Embryonic facial prominence (tissue), 1 donor: ENCODE measurements at regions not wholly inside any gene's neighbourhood (a gene's known extent, or its start where the extent isn't known, plus 50 kb on each side); places are given as distances from the start of the nearest gene placed in this dataset.
"Not testable (repeated sequence)": the region's sequence is repeated elsewhere in the genome, so short reads cannot be mapped to it uniquely, and the experiment has no call there.

Experiments
- DNase-seq: peaks from one replicate; pipeline ENCODE4 v3.0.0-alpha.2; 2016; ENCODE audit errors: extremely low spot score

DNA sequence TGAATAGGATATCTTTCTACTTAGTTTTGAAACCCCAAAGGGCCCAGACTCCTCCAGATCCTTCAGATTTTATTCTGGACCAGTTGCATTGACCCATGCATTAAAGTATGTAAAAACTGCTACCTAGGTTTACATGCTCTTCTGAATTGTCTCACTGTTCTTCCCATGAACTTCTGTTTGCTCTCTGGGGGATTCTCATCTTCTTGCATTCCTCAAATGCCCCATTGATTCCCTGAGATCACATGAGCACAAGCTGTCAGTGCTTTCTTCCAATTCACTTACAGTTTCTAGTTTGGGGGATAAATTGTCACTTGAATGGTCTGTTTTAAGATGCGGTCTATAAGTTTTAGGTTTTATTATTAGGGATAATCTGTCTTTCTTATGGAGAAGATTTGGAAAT, 188.9 kb upstream of the KIF2B start:
- no peak for DNase-seq

DNA sequence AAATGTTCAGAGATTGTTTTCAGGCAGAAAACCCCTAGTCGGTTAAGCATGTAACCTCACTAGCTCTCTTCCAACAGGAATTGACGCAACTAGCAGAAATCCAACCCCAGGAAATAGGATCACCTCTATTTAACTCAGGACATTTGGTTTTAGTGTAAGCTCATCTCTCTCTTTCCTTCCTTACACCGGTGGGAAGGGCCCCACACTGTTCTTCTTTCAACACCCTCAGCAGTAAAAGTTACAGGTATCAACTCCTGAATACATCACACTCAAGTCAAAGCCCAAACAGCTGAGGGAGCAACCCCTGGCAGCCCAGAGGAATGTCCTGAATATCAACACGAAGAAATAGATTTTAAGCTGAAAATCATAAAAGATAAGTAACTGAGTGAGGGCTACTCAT, 191.2 kb upstream of the KIF2B start:
- no peak for DNase-seq

DNA sequence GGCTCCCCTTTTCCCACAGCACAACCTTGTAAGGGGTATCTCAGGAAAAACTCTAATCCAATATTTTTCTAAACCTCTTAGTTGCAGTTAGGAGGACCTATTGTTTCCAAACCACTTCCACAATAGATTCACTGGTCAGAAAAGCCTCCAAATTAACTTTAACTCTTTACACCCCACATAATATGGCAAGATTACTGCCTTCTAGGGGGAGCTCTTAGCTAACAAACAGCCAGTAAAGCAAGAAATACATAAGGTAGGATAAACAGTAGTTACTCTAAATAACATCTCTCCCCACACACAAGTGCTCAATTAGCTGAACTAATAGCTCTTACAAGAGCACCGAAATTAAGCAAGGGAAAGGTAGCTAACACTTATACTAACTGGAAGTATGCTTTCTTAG, 192.1 kb upstream of the KIF2B start:
- no peak for DNase-seq

DNA sequence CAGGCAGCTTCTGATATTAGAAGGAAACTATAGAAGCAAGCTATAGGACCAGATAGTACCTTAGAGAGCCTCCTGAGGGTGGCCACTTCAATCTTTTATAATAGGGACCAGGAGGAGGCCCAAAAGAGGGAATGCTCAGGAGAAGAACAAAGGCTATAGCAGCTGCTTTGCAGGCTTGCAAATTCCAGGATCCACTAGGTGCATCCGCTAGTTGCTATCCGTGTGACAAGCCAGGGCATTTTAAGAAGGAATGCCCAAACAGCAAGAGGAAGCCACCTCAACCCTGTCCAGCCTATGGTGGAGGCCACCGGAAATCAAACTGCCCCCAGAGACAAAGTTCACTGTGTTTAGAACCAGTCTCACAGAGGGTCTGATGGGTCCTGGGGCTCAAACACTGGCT, 192.6 kb upstream of the KIF2B start:
- DNase-seq: no peak

DNA sequence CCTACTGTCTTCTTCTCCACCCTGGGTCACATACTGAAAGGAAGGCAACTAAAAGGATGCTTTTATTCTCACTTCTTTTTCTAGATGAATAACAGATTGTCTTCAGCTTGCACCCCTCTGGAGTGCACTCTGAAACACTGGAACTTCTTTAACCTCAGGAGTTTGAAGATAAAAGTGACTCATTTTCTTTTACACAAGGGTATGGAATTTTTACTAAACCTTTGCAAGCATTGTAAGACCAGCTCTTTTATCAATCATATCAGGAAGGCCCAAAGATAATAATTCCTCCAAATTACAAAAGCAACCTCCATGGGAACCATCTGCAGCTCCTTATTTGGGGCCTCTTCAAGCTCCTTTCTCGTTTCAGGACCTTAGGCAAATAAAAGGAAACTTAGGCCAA, 193.5 kb upstream of the KIF2B start:
- no peak for DNase-seq

DNA sequence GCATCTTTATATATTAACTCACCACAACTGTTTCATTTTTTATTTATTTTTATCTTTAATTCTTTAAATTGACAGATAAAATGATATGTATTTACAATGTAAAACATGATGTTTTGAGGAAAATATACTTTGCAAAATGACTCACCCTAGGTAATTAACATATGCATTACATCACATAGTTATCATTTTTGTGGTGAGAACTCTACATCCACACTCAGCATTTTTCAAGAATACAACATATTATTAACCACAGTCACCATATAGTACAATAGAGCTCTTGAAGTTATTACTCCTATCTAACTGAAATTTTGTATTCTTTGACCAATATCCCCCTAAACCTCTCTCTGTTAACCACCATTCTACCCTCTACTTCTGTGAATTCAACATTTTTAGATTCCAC, 194.7 kb upstream of the KIF2B start:
- no peak for DNase-seq

DNA sequence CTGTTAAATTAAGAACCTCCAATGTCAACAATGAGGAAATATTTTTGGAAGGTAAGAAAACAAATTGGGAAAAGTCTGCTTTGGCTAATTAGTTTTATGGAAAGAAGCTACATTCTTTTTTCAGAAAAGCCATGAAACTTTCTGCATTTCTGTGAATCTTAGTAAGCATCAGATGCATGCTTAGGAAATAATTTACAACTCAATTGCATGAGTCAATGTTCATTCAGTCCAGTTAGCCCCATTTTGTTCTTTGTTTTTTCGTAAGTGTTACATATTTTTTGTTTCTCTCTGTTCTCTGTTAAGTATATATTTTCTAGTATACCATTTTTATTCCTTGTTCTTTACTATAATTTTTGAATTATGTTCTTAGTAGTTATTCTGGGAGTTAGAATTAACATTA, 195.2 kb upstream of the KIF2B start:
- no peak for DNase-seq

DNA sequence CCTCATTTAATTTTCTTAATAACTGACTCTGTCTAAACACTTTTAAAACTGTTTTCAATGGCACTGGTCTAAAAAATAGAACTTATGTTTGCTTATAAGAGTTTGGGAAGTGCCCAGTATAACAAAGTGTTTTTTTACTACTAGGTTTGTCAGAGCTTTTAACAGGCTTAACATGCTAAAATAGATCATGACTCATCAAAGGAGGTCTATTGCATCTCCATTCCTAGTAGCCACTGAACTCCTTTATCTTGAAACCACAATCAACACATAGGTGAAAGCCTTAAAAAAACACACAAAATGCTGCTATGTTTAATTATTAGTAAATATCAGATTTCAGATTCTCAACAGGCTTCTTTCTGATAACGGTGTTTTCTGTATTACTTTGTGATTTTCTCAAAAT, 196.4 kb upstream of the KIF2B start:
- DNase-seq: no peak

DNA sequence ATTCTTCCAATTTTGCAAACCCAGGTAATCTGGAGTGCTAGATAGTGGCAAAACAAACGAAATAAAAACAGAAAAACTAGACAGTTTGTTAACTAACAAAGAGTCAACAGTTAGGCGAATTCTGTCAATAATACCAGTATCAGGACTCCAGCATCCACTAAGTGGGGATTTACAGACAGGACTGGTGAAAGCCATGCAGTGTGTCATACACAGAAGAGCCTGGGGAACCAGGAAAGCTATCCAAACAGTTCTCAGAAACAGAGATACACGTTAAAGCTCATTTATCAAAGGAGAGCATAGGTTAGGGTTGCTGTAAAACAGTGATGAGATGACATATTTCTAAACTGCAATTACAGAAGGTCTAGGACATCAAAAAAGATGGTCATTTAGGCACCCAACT, 203.7 kb upstream of the KIF2B start:
- no peak for DNase-seq

DNA sequence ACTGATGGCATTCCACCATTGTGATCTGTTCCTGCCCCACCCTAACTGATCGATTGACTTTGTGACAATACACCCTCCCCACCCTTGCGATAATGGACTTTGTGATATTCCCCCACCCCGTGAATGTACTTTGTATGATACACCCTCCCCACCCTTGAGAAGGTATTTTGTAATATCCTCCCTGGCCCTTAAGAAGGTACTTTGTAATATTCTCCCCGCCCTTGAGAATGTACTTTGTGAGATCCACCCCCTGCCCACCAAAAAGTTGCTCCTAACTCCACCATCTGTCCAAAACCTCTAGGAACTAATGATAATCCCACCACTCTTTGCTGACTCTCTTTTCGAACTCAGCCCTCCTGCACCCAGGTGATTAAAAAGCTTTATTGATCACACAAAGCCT, 214.5 kb upstream of the KIF2B start:
- not testable (repeated sequence) for DNase-seq

DNA sequence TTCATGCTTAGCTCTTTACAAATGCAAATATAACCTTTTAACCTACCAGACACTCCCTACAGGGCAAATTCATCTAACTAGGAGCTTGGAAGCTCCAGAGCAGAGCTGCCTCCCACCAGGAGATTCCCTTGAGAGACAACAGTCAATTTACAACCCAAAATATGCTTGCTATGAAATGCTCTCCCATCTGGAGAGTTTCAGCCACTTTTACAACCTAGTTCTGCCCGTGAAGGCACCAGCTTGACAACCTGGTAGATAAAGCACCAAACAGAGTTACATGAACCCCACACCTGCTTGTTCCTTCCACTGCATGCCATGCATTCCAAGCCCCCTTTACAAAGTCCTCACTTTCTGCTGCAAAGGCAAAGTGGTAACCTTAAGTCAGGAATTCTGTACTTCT, 215.3 kb upstream of the KIF2B start:
- no peak for DNase-seq

DNA sequence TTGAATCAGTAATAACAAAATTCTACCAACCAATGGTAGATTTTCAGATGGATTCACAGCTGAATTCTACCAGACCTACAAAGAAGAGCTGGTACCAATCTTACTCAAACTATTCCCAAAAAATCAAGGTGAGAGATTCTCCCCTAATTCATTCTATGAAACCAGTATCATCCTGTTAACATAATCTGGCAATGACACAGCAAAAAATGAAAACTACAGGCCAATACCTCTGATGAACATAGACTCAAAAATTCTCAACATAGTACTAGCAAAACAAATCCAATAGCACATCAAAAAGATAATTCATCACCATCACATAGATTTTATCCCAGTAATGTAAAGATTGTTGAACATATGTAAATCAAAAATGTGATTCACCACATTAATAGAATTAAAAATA, 234.4 kb upstream of the KIF2B start:
- DNase-seq: no peak

DNA sequence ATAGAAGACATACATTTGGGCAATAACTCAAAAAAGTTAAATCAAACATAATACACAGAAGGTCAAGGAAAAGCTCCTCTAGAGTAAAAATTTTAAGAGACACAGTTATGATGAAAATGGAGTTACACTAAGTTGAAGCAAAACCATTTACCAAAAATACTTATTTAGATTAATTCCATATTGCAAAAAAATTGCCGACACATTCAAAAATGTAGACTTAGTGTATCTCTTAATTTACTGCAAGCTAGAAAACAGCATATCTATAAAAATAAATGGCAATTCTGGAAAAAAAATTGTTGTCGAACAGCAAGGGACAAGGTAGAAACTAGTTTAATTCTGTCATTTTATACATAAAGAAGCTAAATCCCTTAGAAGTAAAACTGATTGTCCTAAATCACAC, 248.7 kb upstream of the KIF2B start:
- no peak for DNase-seq

DNA sequence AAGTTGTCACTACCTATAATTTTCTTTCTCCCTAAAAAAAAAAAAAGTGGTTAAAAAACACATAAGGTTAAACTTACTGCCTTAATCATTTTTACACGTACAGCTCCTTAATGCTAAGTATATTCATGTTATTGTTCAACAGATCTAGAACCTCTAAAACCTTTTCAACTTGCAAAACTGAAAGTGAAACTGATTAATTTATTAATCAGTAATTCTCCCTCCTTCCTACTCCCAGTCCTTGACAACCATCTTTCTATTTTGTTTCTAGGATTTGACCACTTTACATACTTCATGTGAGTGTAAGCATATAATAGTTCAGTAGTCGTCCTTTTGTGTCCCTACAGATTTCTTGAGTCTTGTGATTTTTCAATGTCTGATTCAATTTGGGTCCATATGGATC, 251.4 kb upstream of the KIF2B start:
- DNase-seq: no peak

DNA sequence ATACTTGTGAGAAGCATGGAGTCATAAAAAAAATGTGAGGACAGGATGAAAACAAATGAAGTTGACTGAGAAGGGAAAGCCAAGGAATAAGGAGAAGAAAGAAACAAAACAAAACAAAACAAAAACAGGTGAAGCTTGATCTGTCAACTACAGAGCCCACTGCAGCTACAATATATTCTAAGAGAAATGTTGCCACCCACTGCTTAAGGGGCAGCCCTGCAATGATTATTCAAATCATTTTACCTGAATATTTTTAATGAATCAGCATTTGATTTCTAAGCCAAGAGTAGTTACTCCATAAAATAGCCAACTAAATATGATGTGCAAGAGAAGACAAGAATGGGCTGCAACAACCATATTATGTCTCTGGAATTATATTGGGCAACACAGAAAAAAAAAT, 252.0 kb upstream of the KIF2B start:
- DNase-seq: no peak

DNA sequence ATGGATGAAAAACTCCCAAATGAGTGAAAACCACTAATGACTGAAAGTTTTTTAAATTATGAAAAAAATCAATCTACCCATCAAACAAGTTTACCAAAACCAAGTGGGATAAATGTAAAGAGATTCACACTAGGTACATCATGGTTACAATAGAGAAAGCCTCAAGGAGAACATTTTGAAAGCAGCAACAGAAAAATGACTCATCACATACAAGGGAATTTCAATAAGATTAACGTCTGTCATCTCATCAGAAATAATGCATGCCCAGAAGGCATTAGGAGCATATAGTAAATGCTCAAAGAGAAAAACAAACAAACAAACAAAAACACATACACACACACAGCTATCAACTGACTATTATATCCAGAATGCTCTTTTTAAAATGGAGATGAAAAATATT, 261.8 kb upstream of the KIF2B start:
- DNase-seq: no peak

DNA sequence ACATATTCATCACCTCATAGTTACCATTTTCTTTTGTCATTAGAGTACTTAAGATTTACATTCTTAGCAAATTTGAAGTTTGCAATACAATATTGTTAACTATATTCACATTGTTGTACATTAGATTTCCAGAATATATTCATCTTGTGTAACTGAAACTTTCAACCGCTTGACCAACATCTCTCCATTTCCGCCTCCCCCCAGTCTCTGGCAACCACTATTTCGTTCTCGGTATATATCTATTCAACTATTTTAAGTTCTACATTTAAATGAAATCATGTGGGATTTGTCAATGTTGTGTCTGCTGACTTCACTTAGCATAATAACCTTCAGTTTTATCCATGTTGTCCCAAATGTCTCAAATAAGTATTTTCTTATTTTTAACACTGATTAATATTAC, 274.5 kb upstream of the KIF2B start:
- no peak for DNase-seq

DNA sequence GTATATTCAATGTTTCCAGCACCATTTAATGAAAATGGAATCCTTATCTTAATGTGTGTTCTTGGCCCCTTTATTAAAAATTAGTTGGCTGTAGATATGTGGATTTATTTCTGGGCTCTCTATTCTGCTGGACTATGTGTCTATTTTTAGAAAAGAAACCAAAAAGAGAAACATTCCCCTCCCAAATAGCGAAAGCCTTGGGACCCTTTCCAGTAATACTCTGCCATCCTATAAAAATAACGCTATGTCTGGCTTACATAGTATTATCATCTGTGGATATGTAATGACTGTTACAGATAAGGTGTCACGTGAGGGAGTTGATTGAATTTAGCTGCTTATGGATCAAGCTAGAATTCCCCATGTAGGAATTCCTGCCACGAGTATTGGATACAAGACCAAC, 279.3 kb upstream of the KIF2B start:
- DNase-seq: no peak

DNA sequence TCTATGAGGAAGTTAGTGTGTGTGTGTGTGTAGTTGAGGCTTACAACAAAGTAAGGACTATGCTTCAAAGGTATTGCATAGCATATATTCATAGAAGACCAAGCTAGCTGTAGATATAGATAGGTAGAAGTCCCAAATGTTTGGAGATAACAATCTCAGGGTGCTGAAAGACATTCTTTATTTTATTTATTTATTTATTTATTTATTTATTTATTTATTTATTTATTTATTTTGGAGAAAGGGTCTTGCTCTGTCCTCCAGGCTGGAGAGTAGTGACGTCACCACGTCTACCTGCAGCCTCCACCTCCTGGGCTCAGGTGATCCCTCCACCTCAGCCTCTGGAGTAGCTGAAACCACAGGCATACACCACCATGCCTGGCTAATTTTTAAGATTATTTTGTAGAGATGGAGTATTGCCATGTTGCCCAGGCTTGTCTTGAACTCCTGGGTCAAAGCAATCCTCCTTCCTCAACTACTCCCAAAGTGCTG, 284.6 kb upstream of the KIF2B start:
- DNase-seq: no peak

DNA sequence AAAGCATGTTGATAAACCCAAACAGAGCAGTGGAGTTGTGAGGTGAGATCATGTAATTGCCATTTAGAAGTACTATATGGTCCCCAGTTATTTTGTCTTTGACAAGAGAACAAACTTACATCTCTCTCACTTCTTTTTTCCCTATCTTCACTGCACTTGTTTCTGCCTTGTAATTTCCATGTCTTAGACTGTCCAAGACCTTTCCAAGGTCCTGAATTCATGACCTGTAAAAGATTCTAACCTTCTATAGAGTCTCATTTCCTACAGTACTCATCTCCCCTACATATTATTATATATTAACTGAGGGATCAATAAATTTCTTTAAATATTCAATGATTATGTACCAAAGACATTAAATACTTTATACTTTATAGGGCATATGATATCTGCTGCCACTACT, 295.3 kb upstream of the KIF2B start:
- no peak for DNase-seq

DNA sequence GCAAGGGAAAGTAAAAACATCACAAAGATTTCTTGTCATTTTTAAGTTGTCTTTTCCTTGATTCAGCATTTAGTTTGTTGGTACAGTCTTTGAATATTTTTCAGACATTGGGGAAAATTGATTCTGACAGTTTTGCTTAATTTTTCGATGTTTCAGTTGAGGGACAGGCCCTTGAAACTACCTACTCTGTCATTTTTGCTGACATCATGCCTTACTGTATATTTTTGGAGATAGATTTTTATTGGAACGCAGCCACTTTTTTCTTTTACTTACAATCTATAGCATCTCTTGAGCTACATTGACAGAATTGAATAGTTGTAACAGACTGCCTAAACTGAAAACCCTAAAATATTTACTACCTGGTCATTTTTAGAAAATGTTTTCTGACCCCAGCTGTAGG, 297.1 kb upstream of the KIF2B start:
- no peak for DNase-seq

DNA sequence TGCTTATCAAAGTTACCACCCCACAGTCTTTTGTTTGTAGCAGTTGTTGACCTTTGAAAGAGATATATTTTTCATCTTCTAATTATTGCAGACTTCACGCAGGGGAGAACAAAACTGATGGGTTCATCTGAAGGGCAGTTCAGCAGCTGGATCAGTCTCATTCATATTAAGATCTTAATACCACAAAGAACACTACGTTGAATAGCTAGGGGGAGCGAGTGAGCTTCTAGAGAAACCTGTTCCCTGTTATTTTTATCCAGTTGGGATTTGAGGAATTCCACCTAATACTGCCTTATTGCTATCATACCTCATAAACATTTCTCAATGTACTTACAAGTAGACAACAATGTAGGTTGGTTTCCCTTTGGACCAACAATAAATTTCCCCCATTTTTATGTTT, 306.1 kb upstream of the KIF2B start:
- no peak for DNase-seq

DNA sequence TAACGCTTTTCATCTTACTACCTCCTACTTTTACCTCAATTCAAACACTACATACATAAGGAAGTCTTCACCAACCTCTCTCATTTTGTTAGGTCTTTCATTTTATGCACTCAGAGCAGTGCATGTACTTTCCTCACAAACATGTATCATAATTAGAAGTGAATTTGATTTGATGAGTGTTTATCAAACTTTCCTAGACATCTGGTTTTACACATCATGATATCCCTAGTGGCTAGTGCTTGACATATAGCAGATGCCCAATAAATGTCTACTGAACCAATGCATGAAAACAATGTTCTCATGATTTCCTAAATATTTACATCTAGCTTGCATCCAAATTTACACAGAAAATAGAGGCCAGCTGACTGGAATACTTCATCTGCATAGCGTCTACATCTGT, 323.4 kb upstream of the KIF2B start:
- no peak for DNase-seq

DNA sequence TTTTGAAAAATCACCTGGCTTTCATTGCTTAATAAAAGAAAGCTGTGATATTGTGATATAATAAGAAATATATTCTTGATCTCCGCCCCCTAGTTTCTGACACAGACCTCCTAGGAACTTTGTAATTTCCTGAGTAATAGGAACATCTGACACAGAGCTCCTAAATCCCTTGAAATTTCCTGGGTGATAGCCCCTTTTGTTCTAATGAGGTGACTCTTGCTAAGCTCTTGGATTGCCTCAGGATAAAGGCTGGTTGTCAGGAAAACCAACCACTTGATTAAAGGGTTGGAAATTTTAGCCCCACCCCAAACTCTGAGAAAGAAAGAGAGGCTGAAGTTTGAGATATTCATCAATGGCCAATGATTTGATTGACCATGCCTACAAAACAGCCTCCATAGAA, 326.4 kb upstream of the KIF2B start:
- DNase-seq: no peak

DNA sequence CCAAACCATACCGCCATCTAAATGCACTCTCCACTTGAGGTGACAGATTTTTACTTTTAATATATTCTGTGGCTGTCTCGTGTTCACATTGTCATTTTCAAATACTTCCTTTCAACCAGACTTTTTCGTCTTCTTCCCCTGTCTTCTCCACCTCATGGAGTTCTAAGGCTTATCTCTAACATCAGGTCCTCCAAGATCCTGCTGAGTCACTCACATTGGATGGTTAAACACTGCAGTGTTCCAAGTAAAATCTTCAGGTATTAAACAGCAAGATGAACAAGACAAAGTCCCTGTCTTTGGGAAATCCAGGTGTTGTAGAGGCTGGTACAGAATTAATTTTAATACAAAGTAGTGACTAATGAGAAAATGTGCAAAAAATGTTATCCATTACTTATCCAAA, 330.2 kb upstream of the KIF2B start:
- DNase-seq: no peak
